Prostate gland (tissue), 2 donors: ENCODE measurements at regions not wholly inside any gene's neighbourhood (a gene's known extent, or its start where the extent isn't known, plus 50 kb on each side); places are given as distances from the start of the nearest gene placed in this dataset.

Experiments used
- DNase-seq: peaks from one replicate; pipeline ENCODE4 v3.0.0-alpha.2; 2019; ENCODE audit warnings: low spot score
- H3K27ac ChIP-seq, 2 donors: fragments of 200-600 bp; sonication (generic); 2 replicates each; pipeline ENCODE4 v1.5.1; 2017 to 2019
- H3K27me3 ChIP-seq: fragments of 200-600 bp; sonication (generic); replicated peaks from 2 replicates; pipeline ENCODE4 v1.5.1; 2019; ENCODE audit not compliant: insufficient read depth
- H3K36me3 ChIP-seq, 2 donors: fragments of 200-600 bp; sonication (generic); 1 replicate in 1 of 2; 2 replicates in 1 of 2; pipeline versions ENCODE4 v1.5.1 to v1.8.1; 2017 to 2019
- H3K4me1 ChIP-seq: fragments of 200-600 bp; sonication (generic); replicated peaks from 2 replicates; pipeline ENCODE4 v1.5.1; 2019
- H3K4me3 ChIP-seq, 2 donors: fragments of 200-600 bp; sonication (generic); 2 replicates each; pipeline ENCODE4 v1.5.1; 2017 to 2019
- H3K9me3 ChIP-seq: fragments of 200-600 bp; sonication (generic); 2 replicates; pipeline ENCODE4 v1.5.1; 2017
- CTCF ChIP-seq, 4 experiments: fragments of 200-600 bp in 2 of 4; fragments of 450-650 bp in 2 of 4; sonication (generic) in 2 of 4; IDR thresholded peaks; 1 replicate in 3 of 4; 2 replicates in 1 of 4; pipeline ENCODE4 v1.5.1; 2016 to 2019; ENCODE audit warnings: antibody characterized with exemption in 4 of 4, mild to moderate bottlenecking in 2 of 4, moderate library complexity in 2 of 4
- POLR2A ChIP-seq: fragments of 450-650 bp; IDR thresholded peaks from one replicate; pipeline ENCODE4 v1.6.1; 2016; ENCODE audit warnings: antibody characterized with exemption, mild to moderate bottlenecking
- POLR2AphosphoS5 ChIP-seq: sonication (generic); formaldehyde crosslinking; IDR thresholded peaks from one replicate; pipeline ENCODE4 v1.6.1; 2017; ENCODE audit warnings: antibody characterized with exemption
- WGBS: methylation state at CpG from one replicate; pipeline ENCODE4 v1.1.5; 2018; 5-methylcytosine and 5-hydroxymethylcytosine counted together
- intact Hi-C: fragments of 100-400 bp; cut with DNase I; formaldehyde crosslinking; loops from one replicate; pipeline ENCODE4 v1.14.2; 2022

- Histone ChIP-seq H3K27me3 (no peaks in the 10 kb centered on the region), H3K9me3 (no peaks in the 10 kb centered on the region), H3K36me3 (no peaks in the 10 kb centered on the region), H3K27ac (no peak overlapping the region), H3K4me3 (no peak overlapping the region), H3K4me1 (no peaks in the 10 kb centered on the region)
- intact Hi-C loops = no loop called here
- DNase-seq = no peak
- TF ChIP-seq CTCF (IDR thresholded peaks at IDR 0.05) = no peak
- no peak for TF ChIP-seq POLR2AphosphoS5
- no peak for TF ChIP-seq POLR2A
- WGBS = 92% methylated on average over 22 of the region's 22 CpGs
Measured at GRCh38 chr11:70846781-70847655, 405.4 kb downstream of the SHANK2 start.

GRCh38 chr11:70848243-70848750 is 404.1 kb downstream of the SHANK2 start:
- WGBS = 88% methylated on average over 13 of the region's 13 CpGs
- intact Hi-C loops = no loop called here
- Histone ChIP-seq H3K4me1 (no peaks in the 10 kb centered on the region), H3K27ac (no peak overlapping the region), H3K27me3 (no peaks in the 10 kb centered on the region), H3K36me3 (no peaks in the 10 kb centered on the region), H3K9me3 (no peaks in the 10 kb centered on the region), H3K4me3 (no peak overlapping the region)
- no peak for DNase-seq
- TF ChIP-seq CTCF (IDR thresholded peaks at IDR 0.05) (no peak), POLR2AphosphoS5 (no peak), POLR2A (no peak)

DNA sequence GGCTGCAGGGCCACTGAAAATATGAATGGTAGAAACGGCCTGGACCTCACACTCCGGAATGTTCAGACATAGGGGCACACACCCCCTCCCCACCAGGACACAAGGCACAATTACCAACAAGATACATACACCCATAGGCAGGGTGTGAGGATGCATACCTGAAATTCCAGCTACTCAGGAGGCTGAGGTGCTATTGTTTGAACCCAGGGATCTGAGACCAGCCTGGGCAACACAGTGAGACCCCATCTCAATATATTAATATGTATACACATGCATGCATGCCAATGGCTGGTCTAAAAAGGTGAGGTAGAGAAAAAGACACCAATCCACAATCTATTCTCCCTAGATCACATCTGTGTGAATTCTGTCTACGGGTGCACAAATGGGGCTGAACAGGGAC is 403.3 kb downstream of the SHANK2 start:
- Histone ChIP-seq H3K4me3 (no peak overlapping the region), H3K36me3 (no peaks in the 10 kb centered on the region), H3K9me3 (no peaks in the 10 kb centered on the region), H3K27me3 (no peaks in the 10 kb centered on the region), H3K27ac (no peak overlapping the region), H3K4me1 (no peaks in the 10 kb centered on the region)
- 93% methylated on average over 3 of the region's 3 CpGs for WGBS
- TF ChIP-seq CTCF (IDR thresholded peaks at IDR 0.05) = no peak
- TF ChIP-seq POLR2AphosphoS5 = no peak
- TF ChIP-seq POLR2A = no peak
- no peak for DNase-seq
- intact Hi-C loops = no loop called here

GRCh38 chr11:70851308-70851707 is 401.1 kb downstream of the SHANK2 start:
- Histone ChIP-seq H3K36me3 (no peaks in the 10 kb centered on the region), H3K27ac (no peak overlapping the region), H3K4me1 (no peaks in the 10 kb centered on the region), H3K4me3 (no peak overlapping the region), H3K27me3 (no peaks in the 10 kb centered on the region), H3K9me3 (no peaks in the 10 kb centered on the region)
- no peak for TF ChIP-seq POLR2A
- no peak for TF ChIP-seq CTCF (IDR thresholded peaks at IDR 0.05)
- TF ChIP-seq POLR2AphosphoS5 = no peak
- 99% methylated on average over 3 of the region's 3 CpGs for WGBS
- DNase-seq = no peak
- intact Hi-C loops = no loop called here

GRCh38 chr11:70851907-70852306 is 400.5 kb downstream of the SHANK2 start:
- Histone ChIP-seq H3K4me3 (no peak overlapping the region), H3K27me3 (no peaks in the 10 kb centered on the region), H3K4me1 (no peaks in the 10 kb centered on the region), H3K36me3 (no peaks in the 10 kb centered on the region), H3K27ac (no peak overlapping the region), H3K9me3 (no peaks in the 10 kb centered on the region)
- 91% methylated on average over 10 of the region's 10 CpGs for WGBS
- TF ChIP-seq POLR2AphosphoS5 = no peak
- intact Hi-C loops = no loop called here
- no peak for DNase-seq
